ENCODE measurements at regions not wholly inside any gene's neighbourhood (a gene's known extent, or its start where the extent isn't known, plus 50 kb on each side); places are given as distances from the start of the nearest gene placed in this dataset.

GRCh38 chr12:123047289-123047688, 66.8 kb downstream of the ARL6IP4 start:
- H3K27ac Mint-ChIP-seq (ENCODE audit: unreplicated experiment), result no peak overlapping the region
- H3K27me3 Mint-ChIP-seq (ENCODE audit: unreplicated experiment), result peaks cover 7% of the 10 kb centered on the region
- TF ChIP-seq, protein P1, sequence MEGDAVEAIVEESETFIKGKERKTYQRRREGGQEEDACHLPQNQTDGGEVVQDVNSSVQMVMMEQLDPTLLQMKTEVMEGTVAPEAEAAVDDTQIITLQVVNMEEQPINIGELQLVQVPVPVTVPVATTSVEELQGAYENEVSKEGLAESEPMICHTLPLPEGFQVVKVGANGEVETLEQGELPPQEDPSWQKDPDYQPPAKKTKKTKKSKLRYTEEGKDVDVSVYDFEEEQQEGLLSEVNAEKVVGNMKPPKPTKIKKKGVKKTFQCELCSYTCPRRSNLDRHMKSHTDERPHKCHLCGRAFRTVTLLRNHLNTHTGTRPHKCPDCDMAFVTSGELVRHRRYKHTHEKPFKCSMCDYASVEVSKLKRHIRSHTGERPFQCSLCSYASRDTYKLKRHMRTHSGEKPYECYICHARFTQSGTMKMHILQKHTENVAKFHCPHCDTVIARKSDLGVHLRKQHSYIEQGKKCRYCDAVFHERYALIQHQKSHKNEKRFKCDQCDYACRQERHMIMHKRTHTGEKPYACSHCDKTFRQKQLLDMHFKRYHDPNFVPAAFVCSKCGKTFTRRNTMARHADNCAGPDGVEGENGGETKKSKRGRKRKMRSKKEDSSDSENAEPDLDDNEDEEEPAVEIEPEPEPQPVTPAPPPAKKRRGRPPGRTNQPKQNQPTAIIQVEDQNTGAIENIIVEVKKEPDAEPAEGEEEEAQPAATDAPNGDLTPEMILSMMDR (IDR thresholded peaks at IDR 0.05; ENCODE audit: unreplicated experiment), result no peak
- no peak overlapping the region for H3K4me3 Mint-ChIP-seq (ENCODE audit: unreplicated experiment)
- H3K9me3 Mint-ChIP-seq (ENCODE audit: unreplicated experiment), result no peaks in the 10 kb centered on the region
- no peaks in the 10 kb centered on the region for H3K4me1 Mint-ChIP-seq (ENCODE audit: unreplicated experiment)
- peaks cover 8% of the 10 kb centered on the region for H3K36me3 Mint-ChIP-seq (ENCODE audit: low read depth, unreplicated experiment)
- no peak for DNase-seq (ENCODE audit: low spot score)

- no peak for DNase-seq (ENCODE audit: low spot score)
- Mint-ChIP-seq H3K4me3 (ENCODE audit: unreplicated experiment) (no peak overlapping the region), H3K27ac (ENCODE audit: unreplicated experiment) (no peak overlapping the region), H3K36me3 (ENCODE audit: low read depth, unreplicated experiment) (peaks cover 8% of the 10 kb centered on the region), H3K9me3 (ENCODE audit: unreplicated experiment) (no peaks in the 10 kb centered on the region), H3K4me1 (ENCODE audit: unreplicated experiment) (no peaks in the 10 kb centered on the region), H3K27me3 (ENCODE audit: unreplicated experiment) (peaks cover 7% of the 10 kb centered on the region)
- TF ChIP-seq, protein P1 (IDR thresholded peaks at IDR 0.05; ENCODE audit: unreplicated experiment), result no peak
Observed at GRCh38 chr12:123046431-123046830, 66.0 kb downstream of the ARL6IP4 start.

GRCh38 chr12:123045678-123046077, 65.2 kb downstream of the ARL6IP4 start:
- Mint-ChIP-seq H3K9me3 (ENCODE audit: unreplicated experiment) (no peaks in the 10 kb centered on the region), H3K36me3 (ENCODE audit: low read depth, unreplicated experiment) (peaks cover 5% of the 10 kb centered on the region), H3K27me3 (ENCODE audit: unreplicated experiment) (peaks cover 7% of the 10 kb centered on the region), H3K4me1 (ENCODE audit: unreplicated experiment) (no peaks in the 10 kb centered on the region), H3K4me3 (ENCODE audit: unreplicated experiment) (no peak overlapping the region), H3K27ac (ENCODE audit: unreplicated experiment) (no peak overlapping the region)
- TF ChIP-seq, protein P1 (IDR thresholded peaks at IDR 0.05; ENCODE audit: unreplicated experiment), result no peak
- no peak for DNase-seq (ENCODE audit: low spot score)

GRCh38 chr12:123044351-123044750, 63.9 kb downstream of the ARL6IP4 start:
- peaks cover 5% of the 10 kb centered on the region for H3K36me3 Mint-ChIP-seq (ENCODE audit: low read depth, unreplicated experiment)
- TF ChIP-seq, protein P1 (IDR thresholded peaks at IDR 0.05; ENCODE audit: unreplicated experiment), result no peak
- H3K27ac Mint-ChIP-seq (ENCODE audit: unreplicated experiment), result no peak overlapping the region
- no peak for DNase-seq (ENCODE audit: low spot score)
- no peaks in the 10 kb centered on the region for H3K9me3 Mint-ChIP-seq (ENCODE audit: unreplicated experiment)
- no peaks in the 10 kb centered on the region for H3K4me1 Mint-ChIP-seq (ENCODE audit: unreplicated experiment)
- H3K4me3 Mint-ChIP-seq (ENCODE audit: unreplicated experiment), result no peak overlapping the region
- H3K27me3 Mint-ChIP-seq (ENCODE audit: unreplicated experiment), result peaks cover 7% of the 10 kb centered on the region

DNA sequence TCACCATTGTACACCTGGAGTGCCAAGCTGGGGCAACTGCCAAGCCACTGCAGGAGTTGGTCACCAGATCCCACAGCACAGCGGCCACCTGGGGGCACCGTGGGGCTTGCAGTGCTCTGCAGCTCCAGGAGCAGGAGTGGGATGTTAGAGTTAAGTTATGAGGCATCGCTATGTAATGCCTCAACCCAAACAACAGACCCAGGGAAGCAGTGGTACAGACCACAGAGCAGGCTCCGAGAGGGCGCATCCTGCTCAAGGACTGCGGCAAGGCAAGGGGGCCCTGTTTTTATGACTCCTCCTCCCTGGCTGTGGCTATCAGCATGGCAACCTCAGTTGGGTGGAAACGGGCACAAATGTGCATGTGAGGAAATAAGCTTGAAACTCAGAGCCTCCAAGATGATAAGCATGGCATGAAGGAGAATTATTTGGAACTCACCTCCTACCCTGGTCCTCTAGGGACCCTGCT, 63.1 kb downstream of the ARL6IP4 start:
- Mint-ChIP-seq H3K27ac (ENCODE audit: unreplicated experiment) (no peak overlapping the region), H3K27me3 (ENCODE audit: unreplicated experiment) (peaks cover 7% of the 10 kb centered on the region), H3K9me3 (ENCODE audit: unreplicated experiment) (no peaks in the 10 kb centered on the region), H3K4me3 (ENCODE audit: unreplicated experiment) (no peak overlapping the region), H3K4me1 (ENCODE audit: unreplicated experiment) (no peaks in the 10 kb centered on the region), H3K36me3 (ENCODE audit: low read depth, unreplicated experiment) (peaks cover 5% of the 10 kb centered on the region)
- TF ChIP-seq, protein P1 (IDR thresholded peaks at IDR 0.05; ENCODE audit: unreplicated experiment), result peak; percentile 24
- peak; percentile 75 for DNase-seq (ENCODE audit: low spot score)

Measured in endothelial cell (in vitro differentiated cells).